AG09309 (cell line): ENCODE measurements at regions not wholly inside any gene's neighbourhood (a gene's known extent, or its start where the extent isn't known, plus 50 kb on each side); places are given as distances from the start of the nearest gene placed in this dataset.

Source experiments
- DNase-seq: peaks from one replicate; pipeline ENCODE4 v3.0.0-alpha.2; 2010; ENCODE audit warnings: low read depth
- H3K4me3 ChIP-seq: 2 replicates; pipeline ENCODE4 v1.5.1; 2011; ENCODE audit warnings: mild to moderate bottlenecking, low read depth, low read length, moderate library complexity; ENCODE audit not compliant: control insufficient read depth
- CTCF ChIP-seq: IDR thresholded peaks from 2 replicates; pipeline ENCODE4 v1.5.1; 2011; ENCODE audit warnings: mild to moderate bottlenecking, low read depth, low read length, inconsistent platforms; ENCODE audit not compliant: insufficient read depth, control insufficient read depth; ENCODE audit errors: missing control alignments

- DNase-seq, result no peak
- H3K4me3 ChIP-seq, result no peak overlapping the region
- no peak for TF ChIP-seq CTCF
Measured at GRCh38 chr1:218957971-218958370, 215.7 kb upstream of the LYPLAL1 start.

- no peak for DNase-seq
- no peak for TF ChIP-seq CTCF
- no peak overlapping the region for H3K4me3 ChIP-seq
Measured at GRCh38 chr1:218959784-218960183, 213.9 kb upstream of the LYPLAL1 start.

- no peak for DNase-seq
- no peak for TF ChIP-seq CTCF
- H3K4me3 ChIP-seq, result no peak overlapping the region
Measured at GRCh38 chr1:218964471-218965185, 209.1 kb upstream of the LYPLAL1 start.

- no peak for DNase-seq
Measured at GRCh38 chr1:218965821-218966220, 207.9 kb upstream of the LYPLAL1 start.

GRCh38 chr1:218967254-218967653, 206.4 kb upstream of the LYPLAL1 start:
- no peak for DNase-seq
- TF ChIP-seq CTCF, result no peak
- no peak overlapping the region for H3K4me3 ChIP-seq

More at GRCh38 chr1:218965821-218966220, 207.9 kb upstream of the LYPLAL1 start:
- no peak for TF ChIP-seq CTCF
- H3K4me3 ChIP-seq, result no peak overlapping the region

GRCh38 chr1:218967836-218968235, 205.8 kb upstream of the LYPLAL1 start:
- H3K4me3 ChIP-seq, result no peak overlapping the region
- no peak for DNase-seq
- no peak for TF ChIP-seq CTCF
